HepG2 (cell line): ENCODE measurements at regions not wholly inside any gene's neighbourhood (a gene's known extent, or its start where the extent isn't known, plus 50 kb on each side); places are given as distances from the start of the nearest gene placed in this dataset.

Source experiments
- ETV5 ChIP-seq: IDR thresholded peaks from 2 replicates; pipeline ENCODE4 v1.6.1; 2018; ENCODE audit warnings: missing biosample characterization, missing genetic modification reagents, inconsistent platforms, borderline replicate concordance
- SP1 ChIP-seq, 2 experiments: fragments of 450-650 bp in 1 of 2; sonication (generic) in 1 of 2; formaldehyde crosslinking in 1 of 2; IDR thresholded peaks; 2 replicates each; pipeline versions ENCODE4 v1.4.0 to v1.6.1; 2016 to 2020; ENCODE audit warnings: missing genetic modification reagents in 1 of 2
- SRSF9 ChIP-seq: fragments of 200-400 bp; formaldehyde crosslinking; IDR thresholded peaks from 2 replicates; pipeline ENCODE4 v1.6.1; 2018; ENCODE audit warnings: borderline replicate concordance, mild to moderate bottlenecking, low read depth, low read length; ENCODE audit not compliant: insufficient read depth, poor library complexity, severe bottlenecking
- ZKSCAN1 ChIP-seq: fragments of 150-350 bp; IDR thresholded peaks from 2 replicates; pipeline ENCODE4 v1.6.1; 2014; ENCODE audit warnings: low read length
- ZNF224 ChIP-seq: sonication (generic); formaldehyde crosslinking; IDR thresholded peaks from 2 replicates; pipeline ENCODE4 v1.5.0; 2020; ENCODE audit warnings: mild to moderate bottlenecking, missing genetic modification reagents
- TF ChIP-seq, protein P1 (sequence below): sonication (generic); formaldehyde crosslinking; IDR thresholded peaks from 2 replicates; pipeline ENCODE4 v1.5.0; 2020; ENCODE audit warnings: mild to moderate bottlenecking, missing genetic modification reagents, moderate library complexity

DNA sequence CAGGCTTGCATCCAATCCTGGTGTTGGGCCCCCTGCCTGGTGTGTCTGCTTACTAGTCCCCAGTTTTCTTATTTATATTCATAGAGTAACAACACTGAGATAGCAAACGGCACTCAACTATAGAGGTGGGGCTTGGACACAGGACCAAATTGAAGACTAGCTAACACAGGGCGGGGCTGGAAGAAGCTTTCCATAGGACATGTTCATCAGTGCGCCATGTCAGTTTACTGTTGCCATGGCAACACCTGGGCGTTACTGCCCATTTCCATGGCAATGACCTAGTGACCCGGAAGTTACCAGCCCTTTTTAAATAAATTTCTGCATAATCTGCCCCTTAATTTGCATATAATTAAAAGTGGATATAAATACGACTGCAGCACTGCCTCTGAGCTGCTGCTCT is 275.5 kb upstream of the TMEM132C start:
- no peak for TF ChIP-seq ZNF224 (CRISPR knock-in tag)
- no peak for TF ChIP-seq SP1 (IDR thresholded peaks at IDR 0.05)
- TF ChIP-seq SP1 (CRISPR knock-in tag; IDR thresholded peaks at IDR 0.05), result no peak
- TF ChIP-seq, protein P1, sequence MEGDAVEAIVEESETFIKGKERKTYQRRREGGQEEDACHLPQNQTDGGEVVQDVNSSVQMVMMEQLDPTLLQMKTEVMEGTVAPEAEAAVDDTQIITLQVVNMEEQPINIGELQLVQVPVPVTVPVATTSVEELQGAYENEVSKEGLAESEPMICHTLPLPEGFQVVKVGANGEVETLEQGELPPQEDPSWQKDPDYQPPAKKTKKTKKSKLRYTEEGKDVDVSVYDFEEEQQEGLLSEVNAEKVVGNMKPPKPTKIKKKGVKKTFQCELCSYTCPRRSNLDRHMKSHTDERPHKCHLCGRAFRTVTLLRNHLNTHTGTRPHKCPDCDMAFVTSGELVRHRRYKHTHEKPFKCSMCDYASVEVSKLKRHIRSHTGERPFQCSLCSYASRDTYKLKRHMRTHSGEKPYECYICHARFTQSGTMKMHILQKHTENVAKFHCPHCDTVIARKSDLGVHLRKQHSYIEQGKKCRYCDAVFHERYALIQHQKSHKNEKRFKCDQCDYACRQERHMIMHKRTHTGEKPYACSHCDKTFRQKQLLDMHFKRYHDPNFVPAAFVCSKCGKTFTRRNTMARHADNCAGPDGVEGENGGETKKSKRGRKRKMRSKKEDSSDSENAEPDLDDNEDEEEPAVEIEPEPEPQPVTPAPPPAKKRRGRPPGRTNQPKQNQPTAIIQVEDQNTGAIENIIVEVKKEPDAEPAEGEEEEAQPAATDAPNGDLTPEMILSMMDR (CRISPR knock-in tag), result no peak
- no peak for TF ChIP-seq ZKSCAN1
- TF ChIP-seq ETV5 (CRISPR knock-in tag), result no peak
- TF ChIP-seq SRSF9, result no peak
